ENCODE measurements at regions not wholly inside any gene's neighbourhood (a gene's known extent, or its start where the extent isn't known, plus 50 kb on each side); places are given as distances from the start of the nearest gene placed in this dataset.

DNA sequence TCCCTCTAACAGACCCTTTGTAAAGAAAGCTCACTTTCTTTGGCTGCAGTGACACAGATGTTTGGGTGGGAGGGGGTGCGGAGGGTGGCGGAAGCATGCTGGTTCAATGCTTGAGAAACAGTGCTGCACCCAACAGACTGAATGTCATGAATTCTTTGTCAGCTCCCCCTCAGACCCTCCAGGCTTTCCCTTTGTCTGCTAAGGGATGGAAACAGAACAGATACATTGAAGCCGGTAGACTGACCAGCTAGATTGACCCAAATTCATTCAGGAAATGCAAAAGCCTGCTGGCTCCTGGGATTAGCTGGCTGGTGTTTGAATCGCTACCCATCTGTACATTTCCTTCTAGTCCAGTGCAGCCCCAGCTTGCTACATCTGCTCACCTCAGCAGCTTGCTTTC is 90.8 kb upstream of the PAK3 start:
- DNase-seq (ENCODE audit: low spot score) = no peak
- in situ Hi-C loops (cut with MboI; ENCODE audit: low pct_unique_long_range_greater_than_20kb, low sequenced_read_pairs, unreplicated experiment) = no loop called here
- TF ChIP-seq, protein P1, sequence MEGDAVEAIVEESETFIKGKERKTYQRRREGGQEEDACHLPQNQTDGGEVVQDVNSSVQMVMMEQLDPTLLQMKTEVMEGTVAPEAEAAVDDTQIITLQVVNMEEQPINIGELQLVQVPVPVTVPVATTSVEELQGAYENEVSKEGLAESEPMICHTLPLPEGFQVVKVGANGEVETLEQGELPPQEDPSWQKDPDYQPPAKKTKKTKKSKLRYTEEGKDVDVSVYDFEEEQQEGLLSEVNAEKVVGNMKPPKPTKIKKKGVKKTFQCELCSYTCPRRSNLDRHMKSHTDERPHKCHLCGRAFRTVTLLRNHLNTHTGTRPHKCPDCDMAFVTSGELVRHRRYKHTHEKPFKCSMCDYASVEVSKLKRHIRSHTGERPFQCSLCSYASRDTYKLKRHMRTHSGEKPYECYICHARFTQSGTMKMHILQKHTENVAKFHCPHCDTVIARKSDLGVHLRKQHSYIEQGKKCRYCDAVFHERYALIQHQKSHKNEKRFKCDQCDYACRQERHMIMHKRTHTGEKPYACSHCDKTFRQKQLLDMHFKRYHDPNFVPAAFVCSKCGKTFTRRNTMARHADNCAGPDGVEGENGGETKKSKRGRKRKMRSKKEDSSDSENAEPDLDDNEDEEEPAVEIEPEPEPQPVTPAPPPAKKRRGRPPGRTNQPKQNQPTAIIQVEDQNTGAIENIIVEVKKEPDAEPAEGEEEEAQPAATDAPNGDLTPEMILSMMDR (IDR thresholded peaks at IDR 0.05; ENCODE audit: extremely low read depth, insufficient read depth, missing control alignments) = no peak

DNA sequence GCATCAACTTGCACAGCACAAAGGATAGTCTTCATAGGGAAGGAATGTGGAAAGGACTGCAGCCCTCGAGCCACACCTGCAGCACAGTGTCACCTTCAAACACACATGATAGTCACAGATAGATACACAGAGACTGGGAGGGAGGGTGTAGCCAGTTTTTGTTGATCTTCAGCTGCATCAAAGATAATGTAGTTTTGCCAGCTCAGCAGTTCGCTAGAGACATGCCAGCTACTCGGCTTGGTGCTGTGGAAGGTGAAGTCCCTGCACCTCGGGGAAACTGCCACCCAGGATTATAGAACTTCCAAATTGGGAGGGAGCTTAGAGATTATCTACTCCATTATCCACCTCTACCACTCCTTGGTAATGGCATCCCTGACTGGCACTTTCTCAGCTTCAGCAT is 92.9 kb upstream of the PAK3 start:
- DNase-seq (ENCODE audit: low spot score) = no peak
- in situ Hi-C loops (cut with MboI; ENCODE audit: low pct_unique_long_range_greater_than_20kb, low sequenced_read_pairs, unreplicated experiment) = no loop called here

DNA sequence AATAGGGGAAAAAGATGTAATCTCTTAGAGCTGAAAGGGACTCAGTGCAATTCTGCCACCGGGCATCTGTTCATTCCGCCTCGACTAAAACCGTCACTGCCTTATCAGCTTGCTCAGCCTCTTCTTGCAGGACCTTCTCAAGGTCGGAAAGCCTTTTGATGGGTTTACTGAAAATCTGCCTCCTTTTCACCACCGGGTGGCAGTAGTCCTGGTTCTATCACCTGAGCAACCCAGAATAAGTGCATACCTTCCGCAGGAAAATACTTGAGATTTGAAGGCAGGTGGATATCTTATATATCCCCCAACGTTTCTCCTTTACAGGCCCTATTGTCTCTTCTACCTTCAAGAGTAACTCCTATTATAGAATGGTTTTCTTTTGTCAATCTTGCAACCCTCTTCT is 103.4 kb upstream of the PAK3 start:
- TF ChIP-seq, protein P1 (IDR thresholded peaks at IDR 0.05; ENCODE audit: extremely low read depth, insufficient read depth, missing control alignments) = peak; percentile 56
- in situ Hi-C loops (cut with MboI; ENCODE audit: low pct_unique_long_range_greater_than_20kb, low sequenced_read_pairs, unreplicated experiment) = no loop called here
- peak; percentile 16 for DNase-seq (ENCODE audit: low spot score)

More for the DNA sequence above, 92.9 kb upstream of the PAK3 start:
- TF ChIP-seq, protein P1 (IDR thresholded peaks at IDR 0.05; ENCODE audit: extremely low read depth, insufficient read depth, missing control alignments) = no peak

DNA sequence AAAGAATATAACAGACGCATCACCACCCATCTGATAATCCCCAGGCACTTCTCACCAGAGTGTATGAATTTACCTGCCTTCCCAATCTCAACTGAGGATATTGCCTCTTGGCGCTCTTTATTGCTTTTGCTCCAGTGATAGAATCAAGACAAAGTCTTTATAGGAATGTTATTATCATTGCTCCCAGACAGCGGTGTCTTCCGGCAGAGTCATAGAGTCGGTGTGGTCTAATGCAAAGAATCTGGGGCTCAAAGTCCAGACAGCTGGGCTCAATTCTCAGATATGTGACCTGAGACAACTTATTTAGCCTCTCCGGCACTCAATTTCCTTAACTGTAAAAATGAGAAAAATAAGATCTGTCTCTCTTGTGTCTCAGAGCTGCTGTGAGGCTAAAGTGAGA is 106.1 kb upstream of the PAK3 start:
- in situ Hi-C loops (cut with MboI; ENCODE audit: low pct_unique_long_range_greater_than_20kb, low sequenced_read_pairs, unreplicated experiment) = no loop called here
- DNase-seq (ENCODE audit: low spot score) = no peak
- TF ChIP-seq, protein P1 (IDR thresholded peaks at IDR 0.05; ENCODE audit: extremely low read depth, insufficient read depth, missing control alignments) = no peak

DNA sequence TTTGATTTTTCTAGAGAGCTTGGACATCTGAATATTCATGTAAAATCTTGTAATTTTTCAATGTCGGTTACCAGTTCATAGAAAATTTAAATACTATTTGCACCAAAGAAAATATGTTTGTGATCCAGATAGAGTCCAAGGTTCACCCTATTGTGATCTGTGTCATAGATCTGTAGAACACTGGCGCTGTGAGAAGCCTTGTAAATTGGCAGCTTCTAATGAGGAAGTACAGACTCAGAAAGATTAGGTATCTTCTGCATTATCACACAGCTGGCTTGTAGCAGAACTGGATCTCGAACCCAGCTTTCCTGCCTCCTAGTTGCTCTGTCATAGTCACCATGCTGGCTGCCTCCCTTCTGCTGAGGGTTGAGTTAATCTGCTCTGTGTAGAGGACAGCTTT is 106.5 kb upstream of the PAK3 start:
- TF ChIP-seq, protein P1 (IDR thresholded peaks at IDR 0.05; ENCODE audit: extremely low read depth, insufficient read depth, missing control alignments) = no peak
- DNase-seq (ENCODE audit: low spot score) = no peak
- in situ Hi-C loops (cut with MboI; ENCODE audit: low pct_unique_long_range_greater_than_20kb, low sequenced_read_pairs, unreplicated experiment) = no loop called here

DNA sequence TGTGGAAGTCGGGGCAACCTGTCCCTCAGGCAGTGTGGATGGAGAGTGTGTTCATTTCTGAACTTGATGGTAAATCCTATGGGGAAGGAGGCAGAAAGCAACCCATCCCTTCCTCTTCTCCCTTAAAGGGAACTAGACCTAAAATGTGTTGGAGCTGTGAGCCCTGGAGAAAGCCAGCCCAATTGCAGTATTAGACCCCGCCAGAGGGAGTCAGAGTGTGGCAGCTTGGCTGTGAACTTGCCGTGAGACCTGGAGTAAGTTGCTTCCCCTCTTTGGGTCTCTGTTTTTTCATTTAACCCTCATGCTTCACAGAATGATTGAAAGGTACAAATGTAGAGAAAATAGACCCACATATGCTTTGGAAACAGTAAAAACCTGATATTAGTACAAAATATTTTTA is 108.7 kb upstream of the PAK3 start:
- in situ Hi-C loops (cut with MboI; ENCODE audit: low pct_unique_long_range_greater_than_20kb, low sequenced_read_pairs, unreplicated experiment) = no loop called here
- no peak for DNase-seq (ENCODE audit: low spot score)
- TF ChIP-seq, protein P1 (IDR thresholded peaks at IDR 0.05; ENCODE audit: extremely low read depth, insufficient read depth, missing control alignments) = no peak

DNA sequence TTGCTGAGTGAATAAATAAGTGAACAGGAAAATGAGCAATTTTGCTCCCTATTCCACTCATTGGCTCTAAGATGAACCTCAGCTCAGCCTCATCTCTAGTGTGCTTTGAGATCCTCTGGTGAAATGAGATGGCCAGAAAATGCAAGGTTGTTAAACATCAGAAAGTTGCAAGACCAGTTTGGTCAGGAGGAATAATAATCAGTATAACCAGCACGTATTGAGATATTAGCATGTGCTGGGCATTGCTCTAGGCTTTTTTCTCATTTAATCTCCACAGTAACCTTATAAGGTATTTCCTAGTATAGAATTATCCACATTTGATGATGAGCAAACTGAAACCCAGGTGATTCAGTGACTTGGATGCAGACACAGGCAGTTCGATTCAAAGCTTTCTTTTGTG is 110.5 kb upstream of the PAK3 start:
- TF ChIP-seq, protein P1 (IDR thresholded peaks at IDR 0.05; ENCODE audit: extremely low read depth, insufficient read depth, missing control alignments) = no peak
- in situ Hi-C loops (cut with MboI; ENCODE audit: low pct_unique_long_range_greater_than_20kb, low sequenced_read_pairs, unreplicated experiment) = no loop called here
- no peak for DNase-seq (ENCODE audit: low spot score)
